ENCODE measurements at regions not wholly inside any gene's neighbourhood (a gene's known extent, or its start where the extent isn't known, plus 50 kb on each side); places are given as distances from the start of the nearest gene placed in this dataset.

DNA sequence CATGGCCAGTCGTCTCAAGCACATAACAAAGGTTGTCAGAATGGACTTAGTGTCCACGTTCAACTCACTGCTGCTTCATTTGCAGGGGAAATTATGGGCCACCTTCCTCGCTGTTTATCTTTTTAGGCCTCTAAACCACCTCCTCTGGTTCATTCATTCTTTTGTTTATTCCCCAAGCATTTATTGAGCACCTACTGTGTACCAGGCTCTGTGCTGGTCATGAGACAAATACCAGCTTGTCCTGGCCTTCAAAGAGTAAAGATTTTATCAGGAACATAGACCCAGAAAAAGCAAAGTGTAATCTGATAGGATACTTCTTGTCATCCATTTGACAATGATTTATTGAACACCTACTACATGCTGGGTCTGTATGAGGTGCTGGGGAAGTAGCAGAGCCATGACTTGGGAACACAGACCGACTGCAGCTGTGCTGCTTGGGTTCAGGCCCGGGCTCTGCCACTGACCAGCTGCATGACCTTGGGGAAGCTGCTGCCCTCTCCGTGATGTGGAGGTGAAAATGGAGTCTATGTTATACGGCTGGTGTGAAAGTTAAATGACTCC is 63.4 kb upstream of the SLC6A6 start:
- DNase-seq, result no peak

DNA sequence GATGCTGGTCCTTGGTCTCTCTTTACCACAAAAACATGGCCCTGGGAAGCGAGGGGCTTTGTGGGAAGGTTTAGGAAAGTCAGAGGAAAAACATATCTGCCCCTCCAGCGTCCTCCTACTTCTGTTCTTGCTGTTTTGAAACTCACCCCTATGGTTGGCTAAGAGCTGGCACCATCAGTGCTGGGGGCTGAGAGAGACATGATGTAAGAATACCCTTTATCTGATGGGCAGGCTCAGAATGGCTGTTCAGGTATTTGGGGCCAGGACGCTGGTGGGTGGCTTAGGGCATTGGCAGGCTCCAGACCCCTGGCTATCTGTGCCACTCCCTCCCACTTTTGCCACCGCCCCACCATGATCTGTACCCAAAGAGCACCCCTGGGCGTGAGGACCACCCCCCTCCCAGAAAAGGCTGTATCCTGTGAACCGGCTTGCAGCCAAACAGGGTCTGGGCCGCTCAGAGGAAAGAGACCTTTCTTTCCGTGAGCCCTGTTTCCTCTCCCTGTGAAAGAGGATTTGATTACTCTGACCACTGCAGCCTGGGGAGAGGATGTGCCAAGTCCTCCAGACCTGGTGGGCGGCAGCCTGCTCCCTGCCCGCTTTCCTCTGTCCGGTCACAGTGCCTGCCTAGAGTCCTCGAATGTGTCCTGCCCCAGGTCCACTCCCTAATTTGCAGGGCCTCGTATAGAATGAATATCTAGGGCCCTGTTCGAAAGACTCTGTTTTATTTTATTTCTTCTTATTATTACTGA is 61.3 kb upstream of the SLC6A6 start:
- no peak for DNase-seq

GRCh38 chr3:14343338-14344112 is 58.9 kb upstream of the SLC6A6 start:
- DNase-seq, result no peak

- DNase-seq, result no peak
Observed at GRCh38 chr3:14344351-14344750, 58.1 kb upstream of the SLC6A6 start.

GRCh38 chr3:14345496-14346150 is 56.8 kb upstream of the SLC6A6 start:
- DNase-seq, result no peak

DNA sequence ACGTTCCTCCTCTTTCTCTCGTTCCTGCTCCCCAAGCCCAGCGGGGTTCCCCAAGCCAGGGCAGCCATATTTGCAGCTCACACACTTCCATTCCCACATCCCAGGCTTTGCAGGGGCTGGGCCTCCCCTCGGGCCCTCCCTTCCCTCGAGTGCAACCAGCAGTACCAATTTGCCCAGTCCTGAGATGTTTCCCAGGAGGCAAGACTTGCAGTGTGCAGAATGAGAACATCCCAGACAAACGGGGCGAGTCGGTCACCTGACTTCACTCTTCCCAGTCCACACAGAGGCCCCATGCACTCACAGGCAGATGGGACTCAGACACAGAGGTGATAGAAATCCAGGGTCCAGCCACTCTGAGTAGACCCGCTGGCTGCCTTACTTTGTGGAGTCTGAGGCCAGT is 56.2 kb upstream of the SLC6A6 start:
- DNase-seq, result no peak

- no peak for DNase-seq
Observed at GRCh38 chr3:14346642-14347041, 55.8 kb upstream of the SLC6A6 start.

DNA sequence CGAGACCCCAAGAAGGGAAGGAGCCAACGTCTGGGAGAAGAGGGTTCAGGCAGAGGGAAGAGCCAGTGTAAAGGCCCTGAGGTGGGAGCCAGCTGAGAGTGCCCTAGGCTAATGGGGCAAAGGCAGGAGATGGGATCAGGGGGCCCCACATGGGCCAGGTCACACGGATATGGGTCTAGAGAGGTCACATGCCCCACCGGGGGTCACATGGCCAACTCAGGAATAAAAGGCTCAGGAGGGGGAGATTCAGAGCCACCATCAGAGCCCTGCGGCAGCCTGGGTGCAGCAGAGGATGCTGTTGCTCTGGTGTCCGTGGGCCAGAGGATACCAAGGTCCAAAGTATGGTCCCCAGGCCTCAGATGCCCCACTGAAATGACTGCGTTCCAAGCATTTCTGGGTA is 55.3 kb upstream of the SLC6A6 start:
- no peak for DNase-seq

DNA sequence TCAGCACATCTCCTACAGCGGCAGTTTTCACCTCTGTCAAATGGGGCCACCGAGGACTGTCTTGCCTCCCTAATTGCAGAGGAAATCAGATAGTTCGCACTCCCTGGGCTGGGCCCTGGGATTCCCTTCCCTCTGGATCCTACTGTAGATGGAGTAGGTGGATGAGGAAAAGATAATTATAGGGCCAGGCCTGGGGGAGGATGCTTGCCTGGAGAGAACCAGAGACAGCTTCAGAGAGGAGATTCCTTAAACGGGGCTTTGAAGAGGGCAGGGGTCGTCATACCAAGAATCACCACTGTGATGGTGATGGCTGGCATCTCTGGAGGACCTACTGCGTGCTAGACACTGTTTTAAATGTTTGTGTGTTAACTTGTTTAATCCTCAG is 50.8 kb upstream of the SLC6A6 start:
- DNase-seq, result no peak

DNA sequence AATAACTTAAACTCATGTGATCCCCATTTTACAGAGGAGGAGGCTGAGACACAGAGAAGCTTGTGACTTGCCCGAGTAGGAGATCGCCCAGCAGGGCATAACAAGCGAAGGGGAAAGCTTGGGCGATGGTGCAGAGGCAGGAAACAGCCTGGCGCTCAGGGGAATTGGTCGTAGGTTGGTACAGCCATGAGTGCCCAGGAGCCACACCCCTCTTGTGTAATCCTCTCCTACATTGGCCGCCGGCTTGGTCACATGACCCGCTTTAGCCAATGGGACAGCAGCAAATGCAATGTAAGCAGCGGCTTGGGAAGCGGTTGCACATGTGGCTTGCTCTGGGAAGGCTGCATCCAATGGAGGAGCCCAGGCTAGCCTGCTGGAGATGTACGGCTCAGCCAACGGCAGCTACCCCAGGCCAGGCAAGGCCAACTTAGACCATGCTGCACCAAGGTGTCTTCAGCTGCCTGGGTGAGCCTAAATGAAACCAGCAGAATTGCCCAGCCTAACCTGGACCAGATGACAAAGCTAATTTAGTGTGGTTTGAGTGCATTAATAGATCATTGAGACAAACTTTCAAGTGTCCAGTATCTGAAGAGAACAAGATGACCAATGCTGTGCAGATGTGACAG is 50.3 kb upstream of the SLC6A6 start:
- no peak for DNase-seq
